Activated naive CD8-positive, alpha-beta T cell treated with anti-CD3 and anti-CD28 coated beads for 36 hours (primary cell): ENCODE measurements at regions not wholly inside any gene's neighbourhood (a gene's known extent, or its start where the extent isn't known, plus 50 kb on each side); places are given as distances from the start of the nearest gene placed in this dataset.
"Not testable (repeated sequence)": the region's sequence is repeated elsewhere in the genome, so short reads cannot be mapped to it uniquely, and the experiment has no call there.

Source experiments
- DNase-seq: peaks from one replicate; pipeline ENCODE4 v3.0.0; 2021
- H3K27ac Mint-ChIP-seq: one replicate; pipeline ENCODE4 v1.8.0; 2022; ENCODE audit warnings: mild to moderate bottlenecking, moderate library complexity, mixed read lengths
- H3K27me3 Mint-ChIP-seq: one replicate; pipeline ENCODE4 v1.8.0; 2022; ENCODE audit warnings: mild to moderate bottlenecking, mixed read lengths
- H3K36me3 Mint-ChIP-seq: one replicate; pipeline ENCODE4 v1.8.0; 2021; ENCODE audit warnings: mild to moderate bottlenecking, mixed read lengths
- H3K4me1 Mint-ChIP-seq: one replicate; pipeline ENCODE4 v1.8.0; 2021; ENCODE audit warnings: mixed read lengths
- H3K4me3 Mint-ChIP-seq: one replicate; pipeline ENCODE4 v1.8.0; 2022; ENCODE audit warnings: mild to moderate bottlenecking, moderate library complexity, mixed read lengths
- H3K9me3 Mint-ChIP-seq: one replicate; pipeline ENCODE4 v1.8.0; 2022; ENCODE audit warnings: mixed read lengths

DNA sequence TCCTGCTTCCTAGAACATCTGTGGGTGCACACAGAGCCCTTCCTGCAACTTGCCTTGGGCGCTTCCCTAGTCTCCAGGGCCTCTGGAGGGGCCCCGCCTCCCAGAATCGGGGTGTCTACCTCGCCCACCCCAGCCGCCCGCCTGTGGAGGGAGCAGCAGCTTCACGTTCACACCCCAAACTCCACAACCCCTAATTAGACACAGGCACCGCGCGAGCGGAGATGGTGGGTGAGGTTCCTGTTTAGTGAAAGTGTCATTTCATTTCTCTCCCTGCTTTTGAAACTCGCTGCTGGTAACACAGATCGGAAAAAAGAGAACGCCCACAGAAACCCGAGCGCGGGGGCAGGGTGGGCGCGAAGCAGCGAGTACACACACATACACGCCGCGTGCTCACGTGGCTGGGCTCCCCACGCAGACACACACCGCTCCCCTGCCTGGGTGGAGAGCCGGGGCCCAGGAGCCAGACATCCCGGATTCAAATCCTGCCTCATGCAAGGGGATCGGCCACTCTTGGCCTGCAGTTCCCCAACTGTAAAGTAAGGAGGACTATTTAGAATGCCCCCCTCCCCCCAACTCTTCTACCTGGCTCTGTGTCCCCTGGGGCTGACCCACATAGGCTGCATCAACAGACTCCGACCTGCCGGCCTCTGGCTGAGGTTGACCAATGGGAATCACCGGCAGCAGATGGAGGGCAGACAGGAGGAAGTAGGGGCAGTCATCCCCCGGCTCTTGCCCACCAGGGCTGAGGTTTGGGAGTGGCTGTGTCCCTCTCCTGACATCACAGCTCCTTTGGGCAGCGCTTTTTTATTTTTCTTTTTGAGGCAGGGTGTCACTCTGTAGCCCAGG is 79.2 kb upstream of the NCOR2 start:
- Mint-ChIP-seq H3K27me3 (no peaks in the 10 kb centered on the region), H3K27ac (peak overlapping the region; percentile 46), H3K36me3 (peaks cover 6% of the 10 kb centered on the region), H3K4me3 (peak overlapping the region; percentile 43), H3K4me1 (peaks cover 14% of the 10 kb centered on the region), H3K9me3 (peaks cover 26% of the 10 kb centered on the region)
- peak; percentile 67 for DNase-seq

DNA sequence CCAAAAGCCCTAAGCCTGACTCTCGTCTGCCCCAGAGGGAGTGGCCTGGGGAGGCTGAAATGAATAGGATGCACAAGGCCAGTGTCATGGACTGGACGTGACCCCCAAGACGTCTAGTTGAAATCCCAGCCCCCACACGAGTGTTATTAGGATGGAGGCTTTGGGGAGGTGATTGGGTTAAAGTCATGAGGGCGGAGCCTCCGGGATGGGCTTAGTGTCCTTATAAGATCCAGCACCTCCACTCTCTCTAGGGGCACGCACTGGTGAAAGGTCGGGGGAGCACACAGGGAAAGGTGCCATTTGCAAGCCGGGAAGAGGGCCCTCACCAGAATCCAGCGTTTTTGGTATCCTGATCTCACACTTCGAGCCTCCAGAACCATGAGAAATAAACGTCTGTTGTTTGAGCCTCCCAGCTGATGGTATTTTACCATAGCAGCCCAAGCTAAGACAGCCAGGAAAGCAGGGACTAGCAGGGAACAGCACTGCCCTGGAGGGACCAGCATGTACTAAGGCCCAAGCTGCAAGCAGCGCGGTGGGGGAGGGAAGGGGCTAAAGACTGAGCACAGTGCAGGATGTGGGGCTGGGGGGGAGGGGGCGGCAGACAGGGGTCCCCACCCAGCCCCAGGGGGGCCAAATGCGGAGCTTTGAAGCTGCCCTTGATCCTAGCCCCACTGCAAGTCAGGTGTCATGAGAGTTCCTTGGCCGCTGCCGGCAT is 78.3 kb upstream of the NCOR2 start:
- Mint-ChIP-seq H3K4me1 (peaks cover 15% of the 10 kb centered on the region), H3K36me3 (peaks cover 6% of the 10 kb centered on the region), H3K27me3 (no peaks in the 10 kb centered on the region), H3K27ac (no peak overlapping the region), H3K4me3 (no peak overlapping the region), H3K9me3 (peaks cover 26% of the 10 kb centered on the region)
- DNase-seq = no peak

DNA sequence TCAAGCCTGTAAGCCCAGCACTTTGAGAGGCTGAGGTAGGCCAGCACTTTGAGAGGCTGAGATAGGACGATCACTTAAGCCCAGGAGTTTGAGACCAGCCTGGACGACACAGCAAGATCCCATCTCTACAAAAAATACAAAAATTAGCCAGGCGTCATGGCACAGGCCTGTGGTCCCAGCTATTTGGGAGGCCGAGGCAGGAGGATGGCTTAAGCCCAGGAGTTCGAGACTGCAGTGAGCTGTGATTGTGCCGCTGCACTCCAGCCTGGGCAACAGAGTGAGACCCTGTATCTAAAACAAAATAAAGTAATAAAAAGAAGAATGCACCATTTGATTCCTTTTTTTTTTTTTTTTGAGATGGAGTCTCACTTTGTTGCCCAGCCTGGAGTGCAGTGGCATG is 76.4 kb upstream of the NCOR2 start:
- H3K36me3 Mint-ChIP-seq = not testable (repeated sequence)

DNA sequence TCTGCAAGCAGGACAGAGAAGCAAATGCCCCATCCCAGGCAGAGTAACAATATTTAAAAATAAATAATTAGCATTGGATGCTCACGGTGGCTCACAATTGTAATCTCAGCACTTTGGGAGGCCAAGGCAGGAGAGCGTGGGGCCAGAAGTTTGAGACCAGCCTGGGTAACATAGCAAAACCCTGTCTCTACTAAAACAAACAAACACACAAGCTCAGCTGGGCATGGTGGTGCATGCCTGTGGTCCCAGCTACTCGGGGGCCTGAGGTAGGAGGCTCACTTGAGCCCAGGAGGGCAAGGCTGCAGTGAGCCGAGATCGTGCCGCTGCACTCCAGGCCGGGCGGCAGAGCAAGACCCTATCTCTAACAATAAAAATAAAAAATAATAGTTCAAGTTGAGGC is 74.7 kb upstream of the NCOR2 start:
- DNase-seq = no peak
- Mint-ChIP-seq H3K36me3 (no peaks in the 10 kb centered on the region), H3K4me3 (no peak overlapping the region), H3K4me1 (peaks cover 14% of the 10 kb centered on the region), H3K27me3 (no peaks in the 10 kb centered on the region), H3K27ac (no peak overlapping the region), H3K9me3 (no peaks in the 10 kb centered on the region)

More for the DNA sequence above, 76.4 kb upstream of the NCOR2 start:
- not testable (repeated sequence) for H3K4me3 Mint-ChIP-seq, H3K27me3 Mint-ChIP-seq, DNase-seq, H3K27ac Mint-ChIP-seq
- H3K9me3 Mint-ChIP-seq = peaks cover 16% of the 10 kb centered on the region
- peaks cover 15% of the 10 kb centered on the region for H3K4me1 Mint-ChIP-seq

DNA sequence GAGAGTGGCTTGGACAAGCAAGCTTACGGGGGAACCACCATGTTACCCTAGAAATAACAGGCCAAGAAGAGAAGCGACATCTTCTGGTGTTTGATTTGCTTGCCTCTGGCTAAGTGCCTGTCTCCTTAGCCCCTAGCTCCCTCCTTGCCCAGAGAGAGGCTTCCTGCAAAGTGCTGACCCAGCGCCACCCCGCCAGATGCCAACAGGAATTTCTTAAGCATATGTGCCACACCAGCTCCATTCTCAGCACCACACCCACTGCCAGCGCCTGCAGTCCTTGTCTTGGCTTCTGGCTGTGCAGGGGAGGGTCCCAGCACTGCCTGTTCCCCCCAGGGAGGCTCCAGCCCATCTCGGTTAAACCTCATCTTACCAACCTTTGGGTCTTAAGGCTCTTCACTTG is 74.2 kb upstream of the NCOR2 start:
- H3K9me3 Mint-ChIP-seq = no peaks in the 10 kb centered on the region

DNA sequence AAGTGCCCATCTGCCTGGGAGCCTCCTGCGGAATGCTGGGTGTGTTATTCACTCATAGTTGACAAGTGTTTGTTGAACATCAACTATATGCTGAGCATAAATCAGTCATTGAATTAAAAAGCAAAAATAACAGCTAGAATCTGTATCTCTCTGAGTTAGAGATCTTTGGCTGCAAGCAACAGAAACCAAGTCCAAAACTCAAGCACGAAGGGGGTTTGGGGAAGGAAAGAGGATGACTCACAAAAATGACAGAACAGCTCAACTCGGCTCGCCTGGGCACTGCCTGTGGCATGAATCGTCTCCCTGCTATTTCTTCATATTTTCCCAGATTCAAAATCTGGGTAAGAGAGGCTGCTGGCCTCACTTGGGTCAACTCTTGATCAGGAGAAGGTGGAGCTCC is 72.6 kb upstream of the NCOR2 start:
- no peak overlapping the region for H3K4me3 Mint-ChIP-seq
- H3K4me1 Mint-ChIP-seq = peaks cover 15% of the 10 kb centered on the region
- no peaks in the 10 kb centered on the region for H3K27me3 Mint-ChIP-seq
- no peaks in the 10 kb centered on the region for H3K36me3 Mint-ChIP-seq
- no peak overlapping the region for H3K27ac Mint-ChIP-seq
- DNase-seq = no peak
- H3K9me3 Mint-ChIP-seq = no peaks in the 10 kb centered on the region

More for the DNA sequence above, 74.2 kb upstream of the NCOR2 start:
- no peak overlapping the region for H3K4me3 Mint-ChIP-seq
- no peak for DNase-seq
- no peaks in the 10 kb centered on the region for H3K27me3 Mint-ChIP-seq
- H3K36me3 Mint-ChIP-seq = no peaks in the 10 kb centered on the region
- peaks cover 13% of the 10 kb centered on the region for H3K4me1 Mint-ChIP-seq
- no peak overlapping the region for H3K27ac Mint-ChIP-seq

DNA sequence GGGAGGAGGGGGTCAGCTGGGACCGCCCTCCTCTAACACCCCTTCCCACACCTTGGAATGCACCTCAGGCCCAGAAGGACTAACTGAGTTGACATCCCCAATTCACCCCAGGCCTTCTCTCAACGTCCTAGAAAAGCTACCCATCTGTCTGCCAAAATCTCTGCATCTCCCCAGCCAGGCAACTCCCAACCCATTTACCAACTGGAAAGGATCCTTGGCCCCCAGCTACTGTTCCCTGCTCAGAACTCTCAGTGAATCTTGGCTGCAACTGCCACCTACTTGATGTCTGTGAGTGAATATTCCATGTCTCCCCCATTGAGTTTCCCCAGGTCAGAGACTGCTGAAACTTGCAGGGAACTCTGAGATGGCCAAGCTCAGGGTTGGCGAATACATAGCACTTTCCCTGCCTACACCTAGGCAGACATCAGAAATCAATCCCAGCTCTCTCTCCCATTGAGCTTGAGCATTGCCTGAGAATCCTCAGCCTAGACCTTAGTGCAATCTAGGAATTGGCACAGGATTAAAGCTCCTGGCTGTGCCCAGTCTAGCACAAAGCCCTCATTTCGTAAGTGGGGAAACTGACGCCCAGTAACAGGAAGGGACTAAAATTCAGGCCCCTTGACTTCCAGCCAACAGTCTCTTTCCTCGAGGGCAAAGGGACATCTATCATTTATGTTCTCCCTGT is 71.9 kb upstream of the NCOR2 start:
- no peak overlapping the region for H3K4me3 Mint-ChIP-seq
- H3K4me1 Mint-ChIP-seq = peaks cover 15% of the 10 kb centered on the region
- no peaks in the 10 kb centered on the region for H3K36me3 Mint-ChIP-seq
- no peaks in the 10 kb centered on the region for H3K27me3 Mint-ChIP-seq
- H3K27ac Mint-ChIP-seq = no peak overlapping the region
- H3K9me3 Mint-ChIP-seq = no peaks in the 10 kb centered on the region
- DNase-seq = no peak

DNA sequence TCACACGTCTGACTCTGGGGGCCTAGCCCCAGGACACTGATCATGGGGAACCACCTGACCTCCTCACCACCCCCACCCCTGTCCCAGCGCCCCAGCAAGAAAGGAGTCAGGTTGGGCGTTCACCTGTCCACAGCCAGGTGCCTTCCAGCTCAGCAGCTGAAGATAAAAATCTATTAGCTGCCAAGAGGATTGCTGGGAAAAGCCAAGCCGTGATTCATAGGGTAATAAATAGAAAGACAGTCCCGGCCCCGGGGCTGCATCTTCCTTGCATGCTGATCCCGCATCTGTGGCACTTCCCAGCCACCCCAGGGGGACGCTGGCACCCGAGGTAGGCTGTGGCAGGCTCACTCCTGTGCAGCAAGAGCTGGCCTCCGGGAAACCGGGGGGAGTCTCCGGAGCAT is 70.2 kb upstream of the NCOR2 start:
- Mint-ChIP-seq H3K27me3 (no peaks in the 10 kb centered on the region), H3K27ac (no peak overlapping the region), H3K4me1 (peaks cover 15% of the 10 kb centered on the region), H3K36me3 (no peaks in the 10 kb centered on the region), H3K4me3 (no peak overlapping the region), H3K9me3 (no peaks in the 10 kb centered on the region)
- DNase-seq = no peak

DNA sequence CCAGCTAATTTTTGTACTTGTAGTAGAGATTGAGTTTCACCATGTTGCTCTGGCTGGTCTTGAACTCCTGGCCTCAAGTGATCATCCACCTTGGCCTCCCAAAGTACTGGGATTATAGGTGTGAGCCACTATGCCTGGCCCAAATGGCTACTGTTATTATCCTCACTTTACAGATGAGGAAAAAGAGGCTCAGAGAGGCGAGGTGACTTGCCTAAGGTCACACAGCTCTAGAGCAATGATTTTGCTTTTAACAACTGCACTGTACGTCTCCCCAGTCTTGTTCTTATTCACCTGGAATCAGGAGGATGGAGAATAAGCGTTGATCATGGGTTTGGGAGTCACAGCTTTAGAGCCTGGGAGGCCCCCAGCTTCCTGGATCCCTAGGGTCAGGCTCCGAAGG is 69.8 kb upstream of the NCOR2 start:
- H3K9me3 Mint-ChIP-seq = no peaks in the 10 kb centered on the region
- H3K4me1 Mint-ChIP-seq = peaks cover 15% of the 10 kb centered on the region
- no peak for DNase-seq
- H3K27ac Mint-ChIP-seq = no peak overlapping the region
- no peak overlapping the region for H3K4me3 Mint-ChIP-seq
- no peaks in the 10 kb centered on the region for H3K36me3 Mint-ChIP-seq
- no peaks in the 10 kb centered on the region for H3K27me3 Mint-ChIP-seq

DNA sequence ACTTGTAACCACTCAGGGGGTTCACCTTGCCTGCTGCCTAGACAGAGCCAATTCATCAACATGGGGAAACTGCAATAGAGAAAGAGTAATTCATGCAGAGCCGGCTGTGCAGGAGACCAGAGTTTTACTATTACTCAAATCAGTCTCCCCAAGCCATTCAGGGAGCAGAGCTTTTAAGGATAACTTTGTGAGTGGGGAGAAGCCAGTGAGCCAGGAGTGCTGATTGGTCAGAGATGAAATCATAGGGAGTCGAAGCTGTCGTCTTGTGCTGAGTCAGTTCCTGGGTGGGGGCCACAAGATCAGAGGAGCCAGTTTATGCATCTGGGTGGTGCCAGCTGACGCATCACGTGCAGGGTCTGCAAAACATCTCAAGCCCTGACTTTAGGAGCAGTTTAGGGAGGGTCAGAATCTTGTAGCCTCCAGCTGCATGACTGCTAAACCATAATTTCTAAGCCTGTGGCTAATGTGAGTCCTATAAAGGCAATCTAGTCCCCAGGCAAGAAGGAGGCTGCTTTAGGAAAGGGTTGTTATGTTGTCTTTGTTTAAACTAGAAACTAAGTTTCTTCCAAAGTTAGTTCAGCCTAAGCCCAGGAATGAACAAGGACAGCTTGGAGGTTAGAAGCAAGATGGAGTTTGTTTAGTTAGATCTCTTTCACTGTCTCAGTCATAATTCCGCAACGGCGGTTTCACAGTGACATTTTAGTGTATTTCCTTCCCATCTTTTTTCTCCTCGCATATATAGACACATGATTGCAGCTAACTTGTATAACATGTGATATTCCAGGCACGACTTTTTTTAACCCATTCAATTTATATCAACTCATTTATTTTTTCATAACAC is 68.9 kb upstream of the NCOR2 start:
- Mint-ChIP-seq H3K4me3 (no peak overlapping the region), H3K27ac (no peak overlapping the region)
- peak; percentile 26 for DNase-seq

DNA sequence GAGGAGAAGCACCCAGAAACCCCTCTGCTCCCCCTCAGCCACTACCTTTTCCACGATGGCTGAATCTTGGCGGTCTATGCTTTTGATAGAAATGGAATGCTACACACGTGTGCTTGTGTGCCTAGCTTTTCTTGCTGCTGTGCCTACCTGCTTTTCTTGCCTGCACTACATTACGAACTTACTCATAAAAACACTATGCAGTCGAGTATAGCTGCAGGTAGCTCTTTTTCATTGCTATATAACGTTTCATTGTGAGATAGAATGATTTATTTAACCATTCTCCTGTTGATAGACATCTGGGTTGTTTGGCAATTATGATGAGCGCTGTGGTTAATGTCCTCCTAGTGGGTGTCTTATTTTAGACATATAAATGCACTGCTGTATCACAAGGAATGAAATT is 67.9 kb upstream of the NCOR2 start:
- no peak overlapping the region for H3K4me3 Mint-ChIP-seq
- no peak overlapping the region for H3K27ac Mint-ChIP-seq
- H3K4me1 Mint-ChIP-seq = peaks cover 13% of the 10 kb centered on the region
- no peaks in the 10 kb centered on the region for H3K9me3 Mint-ChIP-seq
- no peak for DNase-seq
- no peaks in the 10 kb centered on the region for H3K36me3 Mint-ChIP-seq
- H3K27me3 Mint-ChIP-seq = no peaks in the 10 kb centered on the region

More for the DNA sequence above, 68.9 kb upstream of the NCOR2 start:
- Mint-ChIP-seq H3K27me3 (no peaks in the 10 kb centered on the region), H3K36me3 (no peaks in the 10 kb centered on the region), H3K4me1 (peaks cover 15% of the 10 kb centered on the region), H3K9me3 (no peaks in the 10 kb centered on the region)

DNA sequence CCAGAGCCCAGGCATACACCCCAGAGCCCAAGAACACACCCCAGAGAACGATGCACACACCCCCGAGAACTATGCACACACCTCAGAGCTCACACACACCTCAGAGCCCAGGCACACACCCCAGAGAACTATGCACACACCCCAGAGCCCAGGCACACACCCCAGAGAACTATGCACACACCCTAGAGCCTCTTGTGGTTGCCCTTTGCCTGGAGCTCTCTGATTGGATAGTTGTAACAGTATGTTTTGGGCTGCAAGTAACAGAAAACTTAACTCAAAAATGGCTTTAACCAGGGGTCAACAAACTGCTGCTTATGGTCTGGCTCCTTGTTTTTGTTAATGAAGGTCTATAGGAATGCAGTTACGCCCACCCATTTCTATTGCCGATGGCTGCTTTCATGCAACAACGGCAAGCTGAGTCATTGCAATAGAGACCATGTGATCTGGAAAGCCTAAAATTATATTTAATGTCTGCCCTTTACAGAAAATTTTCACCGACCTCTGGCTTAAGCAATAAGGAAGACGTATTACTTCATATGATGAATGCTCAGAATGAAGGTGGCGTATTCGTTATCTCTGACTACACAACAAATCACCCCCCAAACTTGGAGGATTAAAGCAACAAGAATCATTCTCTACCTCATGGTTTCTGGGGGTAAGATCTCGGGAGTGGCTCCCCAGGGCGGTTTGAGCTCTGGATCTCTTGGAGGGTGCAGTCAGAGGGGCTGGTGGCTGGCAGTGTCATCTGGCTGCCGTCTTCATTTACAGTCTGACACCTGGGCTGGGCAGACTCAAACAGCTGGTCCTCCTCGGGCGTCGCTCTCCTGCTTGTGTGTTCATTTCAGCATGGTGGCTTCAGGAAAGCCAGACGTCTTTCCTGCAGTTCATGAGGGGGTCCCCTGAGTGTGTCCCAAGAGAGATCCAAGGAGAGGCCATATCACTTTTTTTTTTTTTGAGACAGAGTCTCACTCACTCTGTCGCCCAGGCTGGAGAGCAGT is 66.3 kb upstream of the NCOR2 start:
- no peaks in the 10 kb centered on the region for H3K27me3 Mint-ChIP-seq
- no peak overlapping the region for H3K4me3 Mint-ChIP-seq
- no peaks in the 10 kb centered on the region for H3K9me3 Mint-ChIP-seq
- H3K4me1 Mint-ChIP-seq = peaks cover 13% of the 10 kb centered on the region
- H3K27ac Mint-ChIP-seq = no peak overlapping the region
- DNase-seq = no peak
- no peaks in the 10 kb centered on the region for H3K36me3 Mint-ChIP-seq

DNA sequence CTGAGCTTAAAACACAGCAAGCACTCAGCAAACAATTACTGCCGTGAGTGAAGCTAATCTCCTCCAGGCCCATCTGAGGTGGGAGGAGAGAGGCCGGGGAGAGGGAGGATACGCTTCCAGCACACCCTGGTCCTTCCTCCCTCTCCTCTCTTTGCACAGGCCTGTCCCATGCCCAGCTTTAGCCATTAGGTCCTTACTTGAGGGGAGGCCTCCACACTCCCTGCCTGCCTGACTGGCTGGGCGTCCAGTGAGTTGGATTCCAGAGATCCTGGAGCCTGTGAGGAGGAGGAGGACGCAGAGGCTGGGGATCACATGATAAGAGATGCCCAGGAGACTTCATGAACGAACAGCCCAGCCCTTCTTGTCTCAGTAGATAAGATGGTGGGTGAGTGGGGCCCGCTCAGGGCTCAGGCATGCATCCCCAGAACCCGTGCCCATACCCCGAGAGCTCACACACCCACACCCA is 65.1 kb upstream of the NCOR2 start:
- Mint-ChIP-seq H3K4me3 (no peak overlapping the region), H3K27ac (no peak overlapping the region), H3K27me3 (no peaks in the 10 kb centered on the region), H3K9me3 (no peaks in the 10 kb centered on the region), H3K4me1 (peaks cover 13% of the 10 kb centered on the region), H3K36me3 (no peaks in the 10 kb centered on the region)
- DNase-seq = no peak
